ENCODE measurements at regions not wholly inside any gene's neighbourhood (a gene's known extent, or its start where the extent isn't known, plus 50 kb on each side); places are given as distances from the start of the nearest gene placed in this dataset.

GRCh38 chr19:30154410-30154809 lies 212.4 kb downstream of the URI1 start:
- no peak for DNase-seq

- DNase-seq, result no peak
Observed at GRCh38 chr19:30155381-30156200, 213.6 kb downstream of the URI1 start.

- DNase-seq, result no peak
Observed at GRCh38 chr19:30156646-30157045, 214.6 kb downstream of the URI1 start.

GRCh38 chr19:30158067-30158892 lies 213.9 kb upstream of the ZNF536 start:
- no peak for DNase-seq

GRCh38 chr19:30158893-30159245 lies 213.3 kb upstream of the ZNF536 start:
- no peak for DNase-seq

GRCh38 chr19:30159636-30160035 lies 212.5 kb upstream of the ZNF536 start:
- no peak for DNase-seq

- DNase-seq, result no peak
Observed at GRCh38 chr19:30160426-30160825, 211.8 kb upstream of the ZNF536 start.

GRCh38 chr19:30161021-30161655 lies 211.0 kb upstream of the ZNF536 start:
- no peak for DNase-seq

- no peak for DNase-seq
Observed at GRCh38 chr19:30161770-30162169, 210.4 kb upstream of the ZNF536 start.

- DNase-seq, result no peak
Observed at GRCh38 chr19:30162718-30163117, 209.5 kb upstream of the ZNF536 start.

- DNase-seq, result no peak
Observed at GRCh38 chr19:30163663-30164062, 208.5 kb upstream of the ZNF536 start.

- no peak for DNase-seq
Observed at GRCh38 chr19:30165228-30165813, 206.9 kb upstream of the ZNF536 start.

GRCh38 chr19:30167206-30167868 lies 204.8 kb upstream of the ZNF536 start:
- DNase-seq, result no peak

GRCh38 chr19:30167976-30168635 lies 204.1 kb upstream of the ZNF536 start:
- DNase-seq, result no peak

- DNase-seq, result no peak
Observed at GRCh38 chr19:30168760-30169159, 203.4 kb upstream of the ZNF536 start.

- DNase-seq, result no peak
Observed at GRCh38 chr19:30169196-30169900, 202.8 kb upstream of the ZNF536 start.

- no peak for DNase-seq
Observed at GRCh38 chr19:30170081-30170480, 202.1 kb upstream of the ZNF536 start.

GRCh38 chr19:30170495-30171137 lies 201.6 kb upstream of the ZNF536 start:
- DNase-seq, result no peak

- no peak for DNase-seq
Observed at GRCh38 chr19:30171138-30171635, 201.0 kb upstream of the ZNF536 start.

GRCh38 chr19:30171795-30172612 lies 200.2 kb upstream of the ZNF536 start:
- DNase-seq, result no peak
